Lower leg skin (tissue), 4 donors: ENCODE measurements at regions not wholly inside any gene's neighbourhood (a gene's known extent, or its start where the extent isn't known, plus 50 kb on each side); places are given as distances from the start of the nearest gene placed in this dataset.

Source experiments
- DNase-seq, 2 donors: peaks; one replicate each; pipeline ENCODE4 v3.0.0-alpha.2; 2019; ENCODE audit warnings: low spot score in 2 of 2
- H3K4me3 ChIP-seq: fragments of 200-600 bp; sonication (generic); 2 replicates; pipeline ENCODE4 v1.5.1; 2017; ENCODE audit warnings: mild to moderate bottlenecking, low read depth; ENCODE audit not compliant: poor library complexity, severe bottlenecking
- CTCF ChIP-seq, 3 donors: fragments of 450-650 bp; IDR thresholded peaks; one replicate each; pipeline ENCODE4 v1.5.1; 2016; ENCODE audit warnings: antibody characterized with exemption in 3 of 3, mild to moderate bottlenecking in 3 of 3, moderate library complexity in 2 of 3
- POLR2A ChIP-seq, 2 donors: fragments of 450-650 bp; IDR thresholded peaks; one replicate each; pipeline ENCODE4 v1.6.1; 2016 to 2017; ENCODE audit warnings: antibody characterized with exemption in 2 of 2, mild to moderate bottlenecking in 1 of 2, moderate library complexity in 1 of 2
- WGBS, 2 donors: methylation state at CpG; one replicate each; pipeline ENCODE4 v1.1.5; 2018; 5-methylcytosine and 5-hydroxymethylcytosine counted together
- intact Hi-C: fragments of 100-400 bp; cut with DNase I; formaldehyde crosslinking; loops from one replicate; pipeline ENCODE4 v1.15.0; 2023; ENCODE audit warnings: low total_unique reads

- TF ChIP-seq POLR2A (IDR thresholded peaks at IDR 0.05): no peak
- TF ChIP-seq CTCF (IDR thresholded peaks at IDR 0.05): no peak
- 78 to 81% methylated on average over 3 of the region's 3 CpGs for WGBS, 2 donors
- intact Hi-C loops: no loop called here
- H3K4me3 ChIP-seq: no peak overlapping the region
- DNase-seq: no peak
Measured at GRCh38 chr9:1952001-1952400, 63.1 kb upstream of the SMARCA2 start.

GRCh38 chr9:1954238-1954637 lies 60.9 kb upstream of the SMARCA2 start:
- intact Hi-C loops: no loop called here
- H3K4me3 ChIP-seq: no peak overlapping the region
- TF ChIP-seq POLR2A (IDR thresholded peaks at IDR 0.05) (no peak), CTCF (IDR thresholded peaks at IDR 0.05) (no peak)
- no peak for DNase-seq
- WGBS, 2 donors: 86 to 89% methylated on average over 2 of the region's 2 CpGs

GRCh38 chr9:1956958-1957357 lies 58.2 kb upstream of the SMARCA2 start:
- no peak overlapping the region for H3K4me3 ChIP-seq
- 94 to 98% methylated on average over 1 of the region's 1 CpG for WGBS, 2 donors
- no peak for DNase-seq
- no peak for TF ChIP-seq CTCF (IDR thresholded peaks at IDR 0.05)
- TF ChIP-seq POLR2A (IDR thresholded peaks at IDR 0.05): no peak
- intact Hi-C loops: no loop called here

DNA sequence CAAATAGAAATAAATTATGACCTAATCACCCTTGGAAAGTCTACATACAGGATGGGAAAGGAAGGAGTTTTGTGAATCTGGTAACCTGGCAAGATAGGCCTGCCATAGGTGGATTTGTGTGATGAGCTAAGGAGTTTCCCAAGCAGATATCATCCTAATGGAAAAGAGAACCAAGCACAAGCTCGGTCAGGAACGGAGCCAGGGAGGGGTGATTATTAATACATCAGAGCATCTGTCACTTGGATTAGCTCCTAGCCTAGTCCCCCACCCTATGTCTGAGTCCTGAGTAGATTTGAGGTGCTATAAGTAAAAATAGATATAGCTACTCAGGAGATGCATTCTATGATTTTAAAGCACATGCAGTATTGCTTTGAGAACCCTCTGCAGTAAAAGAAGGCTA lies 57.3 kb upstream of the SMARCA2 start:
- TF ChIP-seq POLR2A (IDR thresholded peaks at IDR 0.05) (no peak), CTCF (IDR thresholded peaks at IDR 0.05) (no peak)
- no peak overlapping the region for H3K4me3 ChIP-seq
- WGBS, 2 donors: 84% methylated on average over 2 of the region's 2 CpGs
- DNase-seq: no peak
- intact Hi-C loops: no loop called here

DNA sequence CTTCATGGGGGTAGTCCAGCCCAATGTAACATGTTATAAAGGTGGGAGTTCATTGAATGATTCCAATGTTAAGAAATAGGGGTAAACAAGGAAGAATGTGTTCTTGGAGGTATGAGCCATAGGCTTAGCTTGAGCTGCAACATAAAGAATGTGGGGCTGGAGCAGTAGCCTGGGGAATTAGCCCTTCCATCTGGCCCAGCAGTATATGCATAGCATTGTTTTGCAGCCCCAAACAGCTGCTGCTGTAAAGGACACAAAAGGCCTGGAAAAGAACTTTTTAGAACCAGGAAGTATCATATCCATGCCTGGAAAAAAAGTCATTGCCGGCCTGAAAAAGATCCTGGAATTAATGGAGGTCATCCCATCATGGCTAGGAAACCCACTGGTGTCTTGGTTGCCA lies 55.8 kb upstream of the SMARCA2 start:
- WGBS, 2 donors: 85 to 90% methylated on average over 1 of the region's 1 CpG
- intact Hi-C loops: no loop called here
- TF ChIP-seq CTCF (IDR thresholded peaks at IDR 0.05) (no peak), POLR2A (IDR thresholded peaks at IDR 0.05) (no peak)
- no peak for DNase-seq
- no peak overlapping the region for H3K4me3 ChIP-seq

GRCh38 chr9:1960342-1961042 lies 54.7 kb upstream of the SMARCA2 start:
- no peak overlapping the region for H3K4me3 ChIP-seq
- TF ChIP-seq CTCF (IDR thresholded peaks at IDR 0.05): no peak
- TF ChIP-seq POLR2A (IDR thresholded peaks at IDR 0.05): no peak
- intact Hi-C loops: no loop called here
- WGBS, 2 donors: 56 to 64% methylated on average over 6 of the region's 6 CpGs
- DNase-seq: no peak
